GM10248 (cell line): ENCODE measurements at regions not wholly inside any gene's neighbourhood (a gene's known extent, or its start where the extent isn't known, plus 50 kb on each side); places are given as distances from the start of the nearest gene placed in this dataset.

Experiments
- CTCF ChIA-PET: fragments of 300-600 bp; sonication (Branson Sonifier 250); formaldehyde crosslinking; extraction: SDS; loops from one replicate; lab custom pipeline; 2021; ENCODE audit warnings: antibody characterized with exemption; lab: Yijun Ruan, JAX
- POLR2A ChIA-PET: fragments of 350-650 bp; sonication (Branson Sonifier 250); formaldehyde crosslinking; extraction: SDS; loops from one replicate; lab custom pipeline; 2020; ENCODE audit warnings: antibody characterized with exemption; lab: Yijun Ruan, JAX
- DNase-seq: peaks from one replicate; pipeline ENCODE4 v3.0.0; 2012; ENCODE audit errors: extremely low spot score
- TF ChIP-seq, protein P1 (sequence below): IDR thresholded peaks from 2 replicates; pipeline ENCODE4 v1.5.1; 2012; ENCODE audit warnings: mild to moderate bottlenecking, low read depth; ENCODE audit errors: extremely low read depth, missing control alignments, control extremely low read depth

DNA sequence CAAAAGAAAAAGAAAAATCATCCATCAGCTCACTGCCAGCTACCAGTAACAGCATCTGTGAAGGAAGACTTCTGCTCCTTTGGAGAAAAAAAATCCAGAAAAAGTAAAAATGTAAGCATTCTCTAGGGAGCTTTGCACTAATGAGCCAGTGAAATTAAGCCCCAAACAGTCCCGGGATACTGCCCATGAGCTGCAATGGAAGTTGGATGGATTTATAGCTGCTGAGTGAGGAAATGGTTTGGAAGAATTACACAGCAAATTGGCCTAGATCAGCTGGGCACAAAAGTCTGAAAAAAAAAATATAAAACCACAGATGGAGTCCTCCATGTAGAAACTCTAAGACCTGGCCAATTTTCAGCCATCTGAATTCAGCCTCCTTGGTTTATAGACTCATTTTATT, 462.9 kb upstream of the USP15 start:
- ChIA-PET POLR2A (no interaction called here), CTCF (interaction anchor here (1.1 kb wide), 1 partner anchor 11 kb away, joined by 3 read pairs; no protein-coding TSS in a partner anchor)
- no peak for DNase-seq
- TF ChIP-seq, protein P1, sequence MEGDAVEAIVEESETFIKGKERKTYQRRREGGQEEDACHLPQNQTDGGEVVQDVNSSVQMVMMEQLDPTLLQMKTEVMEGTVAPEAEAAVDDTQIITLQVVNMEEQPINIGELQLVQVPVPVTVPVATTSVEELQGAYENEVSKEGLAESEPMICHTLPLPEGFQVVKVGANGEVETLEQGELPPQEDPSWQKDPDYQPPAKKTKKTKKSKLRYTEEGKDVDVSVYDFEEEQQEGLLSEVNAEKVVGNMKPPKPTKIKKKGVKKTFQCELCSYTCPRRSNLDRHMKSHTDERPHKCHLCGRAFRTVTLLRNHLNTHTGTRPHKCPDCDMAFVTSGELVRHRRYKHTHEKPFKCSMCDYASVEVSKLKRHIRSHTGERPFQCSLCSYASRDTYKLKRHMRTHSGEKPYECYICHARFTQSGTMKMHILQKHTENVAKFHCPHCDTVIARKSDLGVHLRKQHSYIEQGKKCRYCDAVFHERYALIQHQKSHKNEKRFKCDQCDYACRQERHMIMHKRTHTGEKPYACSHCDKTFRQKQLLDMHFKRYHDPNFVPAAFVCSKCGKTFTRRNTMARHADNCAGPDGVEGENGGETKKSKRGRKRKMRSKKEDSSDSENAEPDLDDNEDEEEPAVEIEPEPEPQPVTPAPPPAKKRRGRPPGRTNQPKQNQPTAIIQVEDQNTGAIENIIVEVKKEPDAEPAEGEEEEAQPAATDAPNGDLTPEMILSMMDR: no peak

DNA sequence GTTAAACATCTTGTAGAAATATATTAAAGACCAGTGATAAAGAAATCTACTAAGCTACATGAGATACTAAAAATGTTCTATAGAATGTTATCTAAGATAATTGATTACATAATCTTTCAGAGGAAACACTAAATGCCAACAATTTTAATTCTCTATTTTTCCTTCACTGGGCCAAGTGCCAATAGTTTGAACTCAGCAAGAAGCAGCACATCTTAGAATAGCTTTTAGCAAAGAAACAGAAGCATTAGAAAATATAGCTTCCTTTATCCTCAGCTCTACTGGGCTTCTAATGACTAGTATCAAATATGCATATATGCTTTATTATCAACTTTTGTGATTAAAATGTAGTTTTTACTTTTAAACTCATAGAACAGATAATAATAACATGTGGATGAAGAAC, 461.4 kb upstream of the USP15 start:
- ChIA-PET CTCF (no interaction called here), POLR2A (no interaction called here)
- no peak for DNase-seq
- TF ChIP-seq, protein P1: no peak

DNA sequence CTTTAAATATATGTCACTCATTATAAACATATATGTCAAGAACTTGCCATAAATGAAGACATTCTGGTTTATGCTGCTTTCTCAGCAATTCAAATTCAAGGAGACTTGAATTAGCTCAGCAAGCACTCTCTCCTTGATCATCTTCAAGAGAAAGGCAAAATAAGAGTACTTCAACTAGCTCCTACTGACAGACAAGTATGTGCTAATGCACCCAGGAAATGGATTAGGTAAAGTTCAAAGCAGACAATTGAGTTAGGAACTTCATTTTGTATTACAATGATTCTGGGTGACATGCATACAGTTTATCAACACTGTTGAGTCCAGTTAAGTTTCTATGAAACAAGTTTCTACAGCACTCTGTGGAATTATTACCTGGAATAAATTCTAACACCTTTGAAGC, 455.9 kb upstream of the USP15 start:
- no peak for DNase-seq
- TF ChIP-seq, protein P1: no peak
- ChIA-PET CTCF (interaction anchor here (3.0 kb wide), 1 partner anchor 11 kb away, joined by 9 read pairs; no protein-coding TSS in a partner anchor), POLR2A (no interaction called here)

DNA sequence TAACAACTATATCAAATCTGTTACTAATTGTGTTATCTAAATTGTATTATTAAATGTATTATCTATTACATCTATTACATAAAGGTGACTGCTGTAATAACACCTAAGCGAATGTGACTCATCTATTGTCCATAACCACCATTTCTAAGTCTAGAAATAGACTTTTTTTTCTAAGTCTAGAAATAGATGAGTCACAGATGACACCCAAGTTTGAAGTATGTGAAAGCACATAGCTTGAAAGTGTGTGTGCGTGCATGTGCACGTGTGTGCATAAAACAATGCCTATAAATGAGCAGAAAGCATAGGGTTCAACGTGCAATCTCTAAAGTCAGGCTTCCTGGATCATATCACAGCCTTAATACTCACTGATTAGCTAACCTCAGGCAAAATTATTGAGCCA, 451.3 kb upstream of the USP15 start:
- ChIA-PET CTCF (interaction anchor here (1.5 kb wide), 1 partner anchor 11 kb away, joined by 3 read pairs; no protein-coding TSS in a partner anchor), POLR2A (no interaction called here)
- TF ChIP-seq, protein P1: no peak
- DNase-seq: no peak

DNA sequence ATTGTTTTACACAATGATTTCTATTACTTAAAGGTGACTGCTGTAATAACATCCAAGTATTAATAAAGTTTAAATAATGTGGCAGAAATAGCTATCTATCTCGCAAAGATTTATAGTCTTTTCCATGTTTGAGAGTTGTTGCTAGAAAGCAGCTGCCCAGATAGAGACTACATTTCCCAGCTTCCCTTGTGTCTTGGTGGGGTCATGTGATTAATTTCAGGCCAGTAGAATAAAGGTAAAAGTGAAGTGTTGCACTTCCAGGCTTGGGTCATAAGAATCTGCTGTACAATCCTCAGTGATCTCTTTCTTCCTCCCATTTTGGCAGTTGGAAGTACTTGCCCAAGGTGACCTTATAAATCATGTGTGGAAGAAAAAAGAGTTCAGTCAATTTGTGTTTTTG, 449.7 kb upstream of the USP15 start:
- POLR2A ChIA-PET: no interaction called here
- CTCF ChIA-PET: no interaction called here

DNA sequence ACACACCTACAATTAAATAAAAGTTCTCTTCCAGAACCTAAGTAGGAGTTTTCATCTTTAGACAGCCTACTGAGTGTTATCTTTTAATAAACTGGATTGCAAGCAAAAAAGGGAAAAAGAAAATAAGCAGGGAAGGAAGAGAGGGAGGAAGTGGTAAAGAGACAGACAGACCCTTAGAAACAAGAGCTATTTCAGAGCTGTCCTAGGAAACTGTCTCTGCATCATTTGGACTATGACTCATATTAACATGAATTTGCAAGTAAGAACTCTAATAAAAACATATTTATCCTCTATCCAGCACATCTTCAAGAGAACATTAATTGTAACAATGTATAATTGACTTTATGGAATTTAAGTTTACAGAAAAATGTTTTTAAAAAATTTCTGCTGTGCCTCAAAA, 438.8 kb upstream of the USP15 start:
- TF ChIP-seq, protein P1: no peak
- DNase-seq: no peak
- ChIA-PET POLR2A (no interaction called here), CTCF (no interaction called here)

More for the DNA sequence above, 449.7 kb upstream of the USP15 start:
- DNase-seq: no peak
- TF ChIP-seq, protein P1: no peak
